HG03342 (cell line): ENCODE measurements at regions not wholly inside any gene's neighbourhood (a gene's known extent, or its start where the extent isn't known, plus 50 kb on each side); places are given as distances from the start of the nearest gene placed in this dataset.
A peak's percentile ranks its signal among the peaks of the same experiment; 100 is the strongest.
"Not testable (repeated sequence)": the region's sequence is repeated elsewhere in the genome, so short reads cannot be mapped to it uniquely, and the experiment has no call there.

Experiments
- ATAC-seq: cut with Tn5 transposase; IDR thresholded peaks from one replicate; pipeline ENCODE4 v1.9.1; 2021; ENCODE audit warnings: mild to moderate bottlenecking, moderate library complexity; ENCODE audit not compliant: unreplicated experiment

GRCh38 chr1:190665045-190665444, 187.4 kb upstream of the BRINP3 start:
- ATAC-seq = no peak

- ATAC-seq = no peak
These were observed 190.2 kb upstream of the BRINP3 start for GRCh38 chr1:190667914-190668313.

GRCh38 chr1:190679044-190679443, 201.4 kb upstream of the BRINP3 start:
- ATAC-seq = no peak

- no peak for ATAC-seq
These were observed 201.8 kb upstream of the BRINP3 start for GRCh38 chr1:190679454-190679853.

GRCh38 chr1:190679983-190680382, 202.3 kb upstream of the BRINP3 start:
- no peak for ATAC-seq

DNA sequence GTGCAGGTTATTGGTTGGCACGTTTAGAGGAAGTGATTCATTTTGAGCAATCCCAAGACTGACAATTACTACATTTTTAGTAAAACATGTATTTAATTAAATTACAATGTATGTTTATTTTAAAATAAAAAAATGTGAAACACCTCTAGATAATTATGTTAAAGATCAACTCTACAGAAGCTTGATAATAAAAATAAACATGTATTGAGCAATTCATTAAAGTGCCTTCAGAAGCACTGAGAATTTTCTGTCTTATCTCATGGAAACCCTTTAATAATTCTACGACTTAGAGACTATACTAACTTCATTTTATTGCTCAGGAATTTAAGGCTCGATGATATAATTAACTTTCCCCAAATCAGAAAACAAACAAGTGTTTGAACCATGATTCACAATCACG, 208.0 kb upstream of the BRINP3 start:
- ATAC-seq = no peak

GRCh38 chr1:190688096-190688495, 210.4 kb upstream of the BRINP3 start:
- no peak for ATAC-seq

GRCh38 chr1:190698488-190698887, 220.8 kb upstream of the BRINP3 start:
- ATAC-seq = not testable (repeated sequence)

- ATAC-seq = no peak
These were observed 221.5 kb upstream of the BRINP3 start for GRCh38 chr1:190699165-190699564.

DNA sequence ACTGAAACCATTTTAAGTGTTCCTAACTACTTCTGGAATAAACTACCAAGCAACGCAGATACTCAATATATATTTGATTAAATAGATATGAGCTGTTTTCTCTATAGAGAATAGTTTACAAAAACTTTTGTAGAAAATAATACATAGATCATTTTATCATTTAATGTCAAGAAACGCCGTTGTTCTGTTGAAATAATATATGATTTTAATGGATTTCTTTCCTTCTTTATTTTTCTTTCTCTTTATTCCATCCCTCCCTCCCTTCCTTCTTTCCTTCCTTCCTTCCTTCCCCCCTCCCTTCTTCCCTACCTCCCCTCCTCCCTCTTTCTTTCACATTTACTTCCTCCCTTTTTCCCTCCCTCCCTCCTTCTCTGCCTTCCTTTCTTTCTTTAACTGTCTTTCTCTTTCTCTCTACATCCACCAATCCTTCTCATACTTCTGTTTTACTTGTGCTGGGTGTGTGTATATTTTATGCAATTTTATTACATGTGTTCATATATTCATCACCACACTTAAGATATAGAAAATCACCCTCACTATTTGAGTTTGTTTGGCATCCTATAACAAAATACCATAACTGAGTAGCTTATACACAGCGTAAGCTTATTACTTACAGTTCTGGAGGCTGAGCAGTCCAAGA, 230.9 kb upstream of the BRINP3 start:
- no peak for ATAC-seq

DNA sequence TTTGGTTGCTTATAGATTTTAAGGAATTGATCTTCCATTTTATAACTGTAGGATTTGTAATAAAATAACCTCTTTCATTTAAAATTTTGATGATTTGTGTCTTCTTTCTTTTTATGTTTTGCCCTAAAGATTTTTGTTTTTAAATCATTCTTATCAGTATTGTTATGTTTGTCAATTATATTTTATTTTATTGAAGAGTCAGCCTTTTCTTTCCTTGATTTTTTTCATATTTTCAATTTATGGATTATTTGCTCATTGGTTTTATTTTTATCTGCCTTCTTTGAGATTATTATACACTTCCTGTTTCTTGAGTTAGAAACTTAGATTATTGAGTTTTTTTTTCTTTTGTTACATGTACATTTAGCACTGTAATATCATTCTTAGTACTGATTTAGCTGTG, 233.4 kb upstream of the BRINP3 start:
- ATAC-seq = no peak

- no peak for ATAC-seq
These were observed 239.4 kb upstream of the BRINP3 start for GRCh38 chr1:190717055-190717454.

- ATAC-seq = no peak
These were observed 259.4 kb upstream of the BRINP3 start for GRCh38 chr1:190736971-190737590.

DNA sequence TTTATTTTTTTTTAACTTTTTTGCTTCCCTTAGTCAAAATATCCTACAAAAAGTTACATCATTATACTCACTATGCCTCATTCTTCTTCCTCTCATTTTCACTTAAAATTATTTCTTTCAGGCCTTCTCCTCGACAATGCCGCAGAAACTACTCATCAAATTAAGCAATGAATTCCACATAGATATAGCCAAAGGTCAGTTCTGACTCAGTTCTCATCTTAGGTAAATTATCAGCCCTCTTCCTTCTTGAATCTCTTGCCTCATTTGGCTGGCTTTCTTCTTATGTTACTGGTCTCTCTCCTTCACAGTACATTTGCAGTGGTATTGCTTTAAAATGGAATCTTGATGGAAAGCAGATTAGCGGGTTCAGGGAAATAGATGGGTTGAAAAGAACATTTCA, 260.7 kb upstream of the BRINP3 start:
- ATAC-seq = no peak

DNA sequence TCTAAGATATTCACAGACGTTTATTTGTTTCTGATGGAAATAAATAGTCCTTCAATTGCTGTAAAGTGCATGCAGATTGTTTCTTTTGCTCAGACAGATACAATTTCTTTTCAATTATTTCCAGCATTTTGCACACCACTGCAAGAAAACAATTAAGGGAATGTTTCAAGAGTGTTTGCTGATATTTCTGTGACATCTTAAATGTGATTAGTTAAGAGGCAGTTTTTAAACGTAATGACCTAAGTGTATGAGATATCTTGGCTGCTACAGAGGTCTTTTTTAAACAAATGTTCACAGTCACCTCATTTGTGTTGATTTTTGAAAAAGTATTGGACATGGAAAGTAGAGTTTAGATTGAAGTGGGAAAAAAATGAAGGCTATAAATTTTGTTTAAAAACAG, 262.3 kb upstream of the BRINP3 start:
- no peak for ATAC-seq

DNA sequence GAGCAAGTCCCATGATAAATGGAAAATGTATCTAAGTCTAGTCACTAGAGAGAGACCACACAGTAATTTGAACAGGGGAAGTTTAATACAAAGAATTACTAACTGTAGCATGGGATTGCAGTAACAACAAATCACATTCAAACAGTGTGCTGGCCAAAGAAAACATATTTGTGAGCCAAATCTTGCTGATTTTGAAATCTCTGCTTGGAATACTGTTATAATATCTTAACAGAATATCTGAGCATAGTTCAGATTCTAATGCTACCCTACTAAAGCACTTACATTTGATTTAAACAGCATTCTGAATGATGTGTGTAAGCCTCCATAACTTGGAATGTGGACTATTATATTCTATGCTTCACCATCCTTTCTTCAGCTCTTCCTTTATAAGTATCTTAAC, 270.0 kb upstream of the BRINP3 start:
- ATAC-seq = no peak

DNA sequence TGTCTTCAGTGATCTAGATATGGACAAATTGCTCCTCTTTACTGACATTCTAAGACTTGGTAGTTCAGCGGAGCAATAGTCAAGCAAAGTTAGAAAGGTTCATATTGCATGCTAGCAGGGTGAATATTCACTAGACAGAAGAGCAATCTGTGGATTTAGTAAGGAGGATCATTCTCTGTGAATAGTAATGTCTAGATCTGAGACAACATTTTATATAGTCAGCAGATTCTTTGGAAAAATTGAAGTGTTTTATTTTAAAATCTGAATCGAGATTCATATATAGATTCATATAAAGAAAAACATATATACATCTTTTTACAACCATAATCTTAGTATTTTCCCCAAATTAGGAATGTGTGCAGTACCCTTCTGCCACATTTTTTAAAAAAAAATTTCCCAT, 274.5 kb upstream of the BRINP3 start:
- no peak for ATAC-seq

GRCh38 chr1:190754666-190755065, 277.0 kb upstream of the BRINP3 start:
- ATAC-seq = no peak

DNA sequence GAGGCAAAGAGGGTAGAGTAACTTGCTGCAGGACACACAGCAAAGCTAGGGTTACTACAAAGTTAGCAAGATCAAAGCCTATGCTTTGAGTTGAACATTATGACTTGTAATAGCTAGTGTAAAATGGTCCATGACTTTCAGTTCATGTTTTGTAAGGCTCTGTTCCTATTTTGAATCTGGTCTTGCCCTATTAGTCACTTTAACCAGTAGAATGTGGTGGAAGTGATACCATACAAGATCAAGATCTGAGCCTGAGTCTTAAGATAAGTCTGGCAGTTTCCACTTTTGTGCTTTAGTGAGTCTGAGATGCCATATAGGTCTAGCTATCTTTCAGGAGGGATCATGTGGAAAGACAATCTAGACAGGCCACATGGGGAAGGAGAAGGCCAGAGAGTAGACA, 282.1 kb upstream of the BRINP3 start:
- peak; percentile 99 for ATAC-seq

GRCh38 chr1:190762325-190762724, 284.7 kb upstream of the BRINP3 start:
- no peak for ATAC-seq

GRCh38 chr1:190792873-190793272, 315.2 kb upstream of the BRINP3 start:
- ATAC-seq = no peak

- no peak for ATAC-seq
These were observed 330.0 kb upstream of the BRINP3 start for GRCh38 chr1:190807629-190808028.

GRCh38 chr1:190808035-190808434, 330.4 kb upstream of the BRINP3 start:
- ATAC-seq = no peak
